ENCODE measurements at regions not wholly inside any gene's neighbourhood (a gene's known extent, or its start where the extent isn't known, plus 50 kb on each side); places are given as distances from the start of the nearest gene placed in this dataset.

- TF ChIP-seq EP300 (IDR thresholded peaks at IDR 0.05) (no peak), POLR2A (IDR thresholded peaks at IDR 0.05) (no peak), POLR2AphosphoS5 (IDR thresholded peaks at IDR 0.05) (no peak), CTCF (IDR thresholded peaks at IDR 0.05) (no peak)
- Histone ChIP-seq H3K9me3 (no peaks in the 10 kb centered on the region), H3K4me3 (no peak overlapping the region), H3K27me3 (no peaks in the 10 kb centered on the region), H3K36me3 (no peaks in the 10 kb centered on the region), H3K27ac (no peak overlapping the region), H3K4me1 (no peaks in the 10 kb centered on the region)
- whole genome bisulfite sequencing, 2 donors: 65% methylated on average over 2 of the region's 2 CpGs
- ATAC-seq (ENCODE audit: low FRiP score in 2 of 2) (peak in 1 of 2 donors; percentile 55), DNase-seq (no peak)
Observed at GRCh38 chr9:12935714-12936113, 160.9 kb downstream of the LURAP1L start.

DNA sequence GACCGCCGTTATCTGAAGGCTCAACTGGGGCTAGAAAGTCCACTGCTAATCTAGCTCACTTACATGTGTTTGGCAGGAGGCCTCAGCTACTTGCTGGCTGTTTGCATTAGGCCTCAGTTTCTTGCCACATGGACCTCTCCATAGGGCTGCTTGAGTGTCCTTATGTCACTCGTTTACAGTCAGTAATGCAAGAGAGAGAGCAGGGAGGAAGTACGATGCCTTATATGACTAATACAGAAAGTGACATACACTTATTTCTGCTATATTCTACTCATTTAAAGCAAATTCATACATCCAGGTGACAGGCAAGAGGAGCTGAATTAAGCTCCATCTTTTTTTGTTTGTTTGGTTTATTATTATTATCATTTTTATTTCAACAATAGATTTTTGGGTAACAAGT lies 179.6 kb downstream of the LURAP1L start:
- ATAC-seq (ENCODE audit: low FRiP score in 2 of 2) (no peak), DNase-seq (no peak)
- Histone ChIP-seq H3K4me1 (no peaks in the 10 kb centered on the region), H3K27ac (no peak overlapping the region), H3K4me3 (no peak overlapping the region), H3K27me3 (no peaks in the 10 kb centered on the region), H3K36me3 (no peaks in the 10 kb centered on the region), H3K9me3 (no peaks in the 10 kb centered on the region)
- TF ChIP-seq POLR2AphosphoS5 (IDR thresholded peaks at IDR 0.05): no peak
- TF ChIP-seq EP300 (IDR thresholded peaks at IDR 0.05): no peak
- no peak for TF ChIP-seq CTCF (IDR thresholded peaks at IDR 0.05)
- no peak for TF ChIP-seq POLR2A (IDR thresholded peaks at IDR 0.05)
- 86 to 90% methylated on average over 4 of the region's 4 CpGs for WGBS, 2 donors

GRCh38 chr9:12955510-12956163 lies 180.8 kb downstream of the LURAP1L start:
- ATAC-seq (ENCODE audit: low FRiP score in 2 of 2): no peak
- no peaks in the 10 kb centered on the region for H3K36me3 ChIP-seq
- H3K27me3 ChIP-seq: no peaks in the 10 kb centered on the region
- H3K4me1 ChIP-seq: no peaks in the 10 kb centered on the region
- H3K27ac ChIP-seq: no peak overlapping the region
- H3K9me3 ChIP-seq: no peaks in the 10 kb centered on the region
- H3K4me3 ChIP-seq: no peak overlapping the region
- DNase-seq: no peak
- TF ChIP-seq POLR2AphosphoS5 (IDR thresholded peaks at IDR 0.05): no peak
- TF ChIP-seq EP300 (IDR thresholded peaks at IDR 0.05): no peak
- no peak for TF ChIP-seq POLR2A (IDR thresholded peaks at IDR 0.05)
- no peak for TF ChIP-seq CTCF (IDR thresholded peaks at IDR 0.05)
- 80 to 81% methylated on average over 9 to 10 of the region's 11 CpGs for WGBS, 2 donors

DNA sequence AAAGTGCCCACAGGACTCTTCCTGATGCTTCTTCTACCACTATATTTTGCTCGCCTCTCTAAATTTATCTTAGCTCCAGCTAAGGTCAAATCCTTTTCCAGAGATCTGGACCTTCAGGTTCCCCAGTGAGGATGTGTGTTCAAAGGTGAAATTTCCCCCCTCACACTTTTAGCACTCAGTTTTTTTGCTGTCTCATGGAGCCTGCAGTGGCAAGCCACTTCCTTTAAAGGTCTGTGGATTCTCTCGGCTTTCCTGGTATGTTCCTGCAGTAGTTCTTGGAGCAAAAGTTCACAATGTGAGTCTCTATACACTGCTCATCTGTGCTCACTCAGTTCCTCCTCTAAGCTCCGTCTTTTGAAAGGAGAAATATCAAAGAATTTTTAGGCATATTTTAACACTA lies 181.4 kb downstream of the LURAP1L start:
- no peaks in the 10 kb centered on the region for H3K9me3 ChIP-seq
- no peaks in the 10 kb centered on the region for H3K36me3 ChIP-seq
- TF ChIP-seq CTCF (IDR thresholded peaks at IDR 0.05) (no peak), EP300 (IDR thresholded peaks at IDR 0.05) (no peak), POLR2A (IDR thresholded peaks at IDR 0.05) (no peak), POLR2AphosphoS5 (IDR thresholded peaks at IDR 0.05) (no peak)
- H3K4me3 ChIP-seq: no peak overlapping the region
- no peaks in the 10 kb centered on the region for H3K4me1 ChIP-seq
- DNase-seq (no peak), ATAC-seq (ENCODE audit: low FRiP score in 2 of 2) (no peak)
- 40 to 46% methylated on average over 3 of the region's 3 CpGs for WGBS, 2 donors
- no peak overlapping the region for H3K27ac ChIP-seq
- no peaks in the 10 kb centered on the region for H3K27me3 ChIP-seq

GRCh38 chr9:12956805-12957204 lies 182.0 kb downstream of the LURAP1L start:
- 96 to 98% methylated on average over 4 of the region's 4 CpGs for WGBS, 2 donors
- Histone ChIP-seq H3K27me3 (no peaks in the 10 kb centered on the region), H3K9me3 (no peaks in the 10 kb centered on the region), H3K4me1 (no peaks in the 10 kb centered on the region), H3K36me3 (no peaks in the 10 kb centered on the region), H3K27ac (no peak overlapping the region), H3K4me3 (no peak overlapping the region)
- TF ChIP-seq POLR2A (IDR thresholded peaks at IDR 0.05) (no peak), CTCF (IDR thresholded peaks at IDR 0.05) (no peak), POLR2AphosphoS5 (IDR thresholded peaks at IDR 0.05) (no peak), EP300 (IDR thresholded peaks at IDR 0.05) (no peak)
- ATAC-seq (ENCODE audit: low FRiP score in 2 of 2) (no peak), DNase-seq (no peak)

All from upper lobe of left lung (tissue), 6 donors.